HepG2 (cell line): ENCODE measurements at regions not wholly inside any gene's neighbourhood (a gene's known extent, or its start where the extent isn't known, plus 50 kb on each side); places are given as distances from the start of the nearest gene placed in this dataset.

Experiments
- EEA1 ChIP-seq: sonication (generic); formaldehyde crosslinking; IDR thresholded peaks from 2 replicates; pipeline ENCODE4 v1.5.1; 2020; ENCODE audit warnings: mild to moderate bottlenecking, missing genetic modification reagents, borderline replicate concordance
- RFX1 ChIP-seq: fragments of 450-650 bp; IDR thresholded peaks from 2 replicates; pipeline ENCODE4 v1.6.1; 2017
- ZNF10 ChIP-seq: sonication (generic); formaldehyde crosslinking; IDR thresholded peaks from 2 replicates; pipeline ENCODE4 v1.4.0; 2020; ENCODE audit warnings: mild to moderate bottlenecking, low read depth, missing genetic modification reagents, borderline replicate concordance
- ZNF674 ChIP-seq: sonication (generic); formaldehyde crosslinking; IDR thresholded peaks from 2 replicates; pipeline ENCODE4 v1.5.0; 2020; ENCODE audit warnings: low read depth, mild to moderate bottlenecking, missing genetic modification reagents
- ZSCAN29 ChIP-seq: sonication (generic); formaldehyde crosslinking; conservative IDR thresholded peaks from 2 replicates; pipeline ENCODE4 v1.4.0; 2020; ENCODE audit warnings: mild to moderate bottlenecking, missing genetic modification reagents
- TF ChIP-seq, protein P1 (sequence below): sonication (generic); formaldehyde crosslinking; IDR thresholded peaks from 2 replicates; pipeline ENCODE4 v1.5.0; 2020; ENCODE audit warnings: mild to moderate bottlenecking, missing genetic modification reagents, moderate library complexity
- TF ChIP-seq, protein P2 (sequence below): sonication (generic); formaldehyde crosslinking; conservative IDR thresholded peaks from 2 replicates; pipeline ENCODE4 v1.4.0; 2020; ENCODE audit warnings: missing genetic modification reagents

DNA sequence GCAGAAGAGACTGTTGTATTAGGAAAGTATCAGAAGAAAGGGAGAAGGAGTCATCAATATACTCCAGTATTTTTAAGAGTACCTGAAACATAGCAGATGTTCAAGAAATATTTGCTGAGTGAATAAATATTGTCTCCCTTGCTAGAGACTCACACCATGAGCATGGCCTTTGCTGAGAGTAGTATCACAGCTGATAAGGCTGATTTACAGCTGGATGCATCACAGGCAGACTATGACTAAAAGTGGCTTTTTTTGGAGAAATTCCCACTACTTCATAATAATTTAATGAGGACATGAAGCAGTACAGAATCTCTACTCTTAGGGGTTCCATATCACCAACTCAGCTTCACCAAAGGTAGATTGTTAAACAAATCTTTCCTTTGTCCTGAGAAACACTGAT lies 373.3 kb downstream of the RBM43 start:
- TF ChIP-seq, protein P1, sequence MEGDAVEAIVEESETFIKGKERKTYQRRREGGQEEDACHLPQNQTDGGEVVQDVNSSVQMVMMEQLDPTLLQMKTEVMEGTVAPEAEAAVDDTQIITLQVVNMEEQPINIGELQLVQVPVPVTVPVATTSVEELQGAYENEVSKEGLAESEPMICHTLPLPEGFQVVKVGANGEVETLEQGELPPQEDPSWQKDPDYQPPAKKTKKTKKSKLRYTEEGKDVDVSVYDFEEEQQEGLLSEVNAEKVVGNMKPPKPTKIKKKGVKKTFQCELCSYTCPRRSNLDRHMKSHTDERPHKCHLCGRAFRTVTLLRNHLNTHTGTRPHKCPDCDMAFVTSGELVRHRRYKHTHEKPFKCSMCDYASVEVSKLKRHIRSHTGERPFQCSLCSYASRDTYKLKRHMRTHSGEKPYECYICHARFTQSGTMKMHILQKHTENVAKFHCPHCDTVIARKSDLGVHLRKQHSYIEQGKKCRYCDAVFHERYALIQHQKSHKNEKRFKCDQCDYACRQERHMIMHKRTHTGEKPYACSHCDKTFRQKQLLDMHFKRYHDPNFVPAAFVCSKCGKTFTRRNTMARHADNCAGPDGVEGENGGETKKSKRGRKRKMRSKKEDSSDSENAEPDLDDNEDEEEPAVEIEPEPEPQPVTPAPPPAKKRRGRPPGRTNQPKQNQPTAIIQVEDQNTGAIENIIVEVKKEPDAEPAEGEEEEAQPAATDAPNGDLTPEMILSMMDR (CRISPR knock-in tag) = no peak
- TF ChIP-seq ZNF10 (no peak), ZNF674 (no peak), EEA1 (CRISPR knock-in tag) (no peak), RFX1 (no peak), ZSCAN29 (CRISPR knock-in tag) (no peak)
- TF ChIP-seq, protein P2, sequence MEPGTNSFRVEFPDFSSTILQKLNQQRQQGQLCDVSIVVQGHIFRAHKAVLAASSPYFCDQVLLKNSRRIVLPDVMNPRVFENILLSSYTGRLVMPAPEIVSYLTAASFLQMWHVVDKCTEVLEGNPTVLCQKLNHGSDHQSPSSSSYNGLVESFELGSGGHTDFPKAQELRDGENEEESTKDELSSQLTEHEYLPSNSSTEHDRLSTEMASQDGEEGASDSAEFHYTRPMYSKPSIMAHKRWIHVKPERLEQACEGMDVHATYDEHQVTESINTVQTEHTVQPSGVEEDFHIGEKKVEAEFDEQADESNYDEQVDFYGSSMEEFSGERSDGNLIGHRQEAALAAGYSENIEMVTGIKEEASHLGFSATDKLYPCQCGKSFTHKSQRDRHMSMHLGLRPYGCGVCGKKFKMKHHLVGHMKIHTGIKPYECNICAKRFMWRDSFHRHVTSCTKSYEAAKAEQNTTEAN (CRISPR knock-in tag) = no peak
